ENCODE measurements at regions not wholly inside any gene's neighbourhood (a gene's known extent, or its start where the extent isn't known, plus 50 kb on each side); places are given as distances from the start of the nearest gene placed in this dataset.

DNA sequence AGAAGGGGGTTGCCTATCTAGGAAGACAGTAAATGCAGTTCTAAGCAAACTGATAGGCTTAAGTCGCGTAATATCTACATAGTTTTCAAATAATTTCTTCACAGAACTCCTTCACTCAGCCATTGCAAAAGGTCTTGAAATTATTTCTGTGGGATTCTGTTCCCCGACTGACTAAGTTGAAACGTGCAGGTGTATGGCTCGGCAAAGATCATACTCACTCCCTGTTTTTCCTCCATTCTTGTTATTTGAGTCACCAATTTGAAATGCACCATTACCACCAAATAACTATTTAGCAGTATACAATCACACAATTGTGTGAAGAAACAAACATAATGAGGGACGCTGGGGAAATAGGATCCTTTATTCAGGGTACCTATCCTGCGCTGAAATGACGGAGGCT is 771.1 kb downstream of the GATA3 start:
- no peak for TF ChIP-seq EZH2 (IDR thresholded peaks at IDR 0.05; ENCODE audit: insufficient read depth, low read length)
- TF ChIP-seq CTCF (IDR thresholded peaks at IDR 0.05; ENCODE audit: insufficient read depth, low read depth, low read length), result no peak
